ENCODE measurements at regions not wholly inside any gene's neighbourhood (a gene's known extent, or its start where the extent isn't known, plus 50 kb on each side); places are given as distances from the start of the nearest gene placed in this dataset.

- intact Hi-C loops (cut with micrococcal nuclease; ENCODE audit: unreplicated experiment) = no loop called here
- H3K4me1 Mint-ChIP-seq (ENCODE audit: low read depth, unreplicated experiment) = peaks cover 8% of the 10 kb centered on the region
- no peak for TF ChIP-seq CTCF (IDR thresholded peaks at IDR 0.05; ENCODE audit: unreplicated experiment)
- no peak overlapping the region for H3K4me3 Mint-ChIP-seq (ENCODE audit: low read depth, unreplicated experiment)
- H3K27ac Mint-ChIP-seq (ENCODE audit: unreplicated experiment) = no peak overlapping the region
- no peak for DNase-seq
- H3K36me3 Mint-ChIP-seq (ENCODE audit: insufficient read depth, unreplicated experiment) = no peaks in the 10 kb centered on the region
- H3K27me3 Mint-ChIP-seq (ENCODE audit: unreplicated experiment) = peaks cover 55% of the 10 kb centered on the region
- no TSS peak for BruUV-seq (replicated peaks)
- peaks cover 3% of the 10 kb centered on the region for H3K9me3 Mint-ChIP-seq (ENCODE audit: low read depth, unreplicated experiment)
- CTCF ChIA-PET = interaction anchor here (0.6 to 1.2 kb wide), 3 partner anchors 15 to 85 kb away, joined by 3 to 4 read pairs (median 3); no protein-coding TSS in a partner anchor
These were observed 249.4 kb downstream of the FAM43A start for GRCh38 chr3:194935061-194935460.

GRCh38 chr3:194935632-194936470, 250.2 kb downstream of the FAM43A start:
- H3K27me3 Mint-ChIP-seq (ENCODE audit: unreplicated experiment) = peaks cover 61% of the 10 kb centered on the region
- no peak overlapping the region for H3K4me3 Mint-ChIP-seq (ENCODE audit: low read depth, unreplicated experiment)
- H3K4me1 Mint-ChIP-seq (ENCODE audit: low read depth, unreplicated experiment) = peaks cover 8% of the 10 kb centered on the region
- no peak overlapping the region for H3K27ac Mint-ChIP-seq (ENCODE audit: unreplicated experiment)
- no peak for TF ChIP-seq CTCF (IDR thresholded peaks at IDR 0.05; ENCODE audit: unreplicated experiment)
- CTCF ChIA-PET = no interaction called here
- no TSS peak for BruUV-seq (replicated peaks)
- intact Hi-C loops (cut with micrococcal nuclease; ENCODE audit: unreplicated experiment) = no loop called here
- peaks cover 3% of the 10 kb centered on the region for H3K9me3 Mint-ChIP-seq (ENCODE audit: low read depth, unreplicated experiment)
- H3K36me3 Mint-ChIP-seq (ENCODE audit: insufficient read depth, unreplicated experiment) = no peaks in the 10 kb centered on the region
- DNase-seq = no peak

- BruUV-seq (replicated peaks) = no TSS peak
- H3K9me3 Mint-ChIP-seq (ENCODE audit: low read depth, unreplicated experiment) = peaks cover 3% of the 10 kb centered on the region
- H3K4me3 Mint-ChIP-seq (ENCODE audit: low read depth, unreplicated experiment) = no peak overlapping the region
- TF ChIP-seq CTCF (IDR thresholded peaks at IDR 0.05; ENCODE audit: unreplicated experiment) = no peak
- H3K27ac Mint-ChIP-seq (ENCODE audit: unreplicated experiment) = no peak overlapping the region
- intact Hi-C loops (cut with micrococcal nuclease; ENCODE audit: unreplicated experiment) = no loop called here
- H3K36me3 Mint-ChIP-seq (ENCODE audit: insufficient read depth, unreplicated experiment) = no peaks in the 10 kb centered on the region
- CTCF ChIA-PET = no interaction called here
- no peak for DNase-seq
- peaks cover 67% of the 10 kb centered on the region for H3K27me3 Mint-ChIP-seq (ENCODE audit: unreplicated experiment)
- H3K4me1 Mint-ChIP-seq (ENCODE audit: low read depth, unreplicated experiment) = peaks cover 8% of the 10 kb centered on the region
These were observed 251.0 kb downstream of the FAM43A start for GRCh38 chr3:194936659-194937058.

DNA sequence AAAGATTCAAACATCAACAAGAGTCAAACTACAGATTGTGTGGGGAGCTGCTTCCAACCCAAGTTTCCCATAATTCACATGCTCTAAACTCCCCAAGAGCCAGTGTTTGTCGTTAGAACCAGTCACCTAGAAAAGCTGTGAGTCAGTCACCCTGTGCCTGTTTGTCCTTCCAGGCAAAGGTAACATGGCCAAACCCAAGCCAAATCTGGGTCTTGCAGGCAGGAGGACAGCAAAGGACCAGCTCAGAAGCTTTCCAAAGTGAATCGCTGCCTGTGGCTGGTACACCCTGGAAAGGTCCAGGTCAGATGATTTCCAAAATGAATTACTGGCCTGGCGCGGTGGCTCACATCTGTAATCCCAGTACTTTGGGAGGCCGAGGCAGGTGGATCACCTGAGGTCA, 251.5 kb downstream of the FAM43A start:
- Mint-ChIP-seq H3K27ac (ENCODE audit: unreplicated experiment) (no peak overlapping the region), H3K4me3 (ENCODE audit: low read depth, unreplicated experiment) (no peak overlapping the region), H3K4me1 (ENCODE audit: low read depth, unreplicated experiment) (peaks cover 8% of the 10 kb centered on the region), H3K36me3 (ENCODE audit: insufficient read depth, unreplicated experiment) (no peaks in the 10 kb centered on the region), H3K9me3 (ENCODE audit: low read depth, unreplicated experiment) (peaks cover under 1% of the 10 kb centered on the region), H3K27me3 (ENCODE audit: unreplicated experiment) (peaks cover 64% of the 10 kb centered on the region)
- no TSS peak for BruUV-seq (replicated peaks)
- TF ChIP-seq CTCF (IDR thresholded peaks at IDR 0.05; ENCODE audit: unreplicated experiment) = no peak
- CTCF ChIA-PET = no interaction called here
- intact Hi-C loops (cut with micrococcal nuclease; ENCODE audit: unreplicated experiment) = no loop called here
- DNase-seq = no peak
